ENCODE measurements at regions not wholly inside any gene's neighbourhood (a gene's known extent, or its start where the extent isn't known, plus 50 kb on each side); places are given as distances from the start of the nearest gene placed in this dataset.
"Not testable (repeated sequence)": the region's sequence is repeated elsewhere in the genome, so short reads cannot be mapped to it uniquely, and the experiment has no call there.

GRCh38 chr7:98785929-98786571 is 83.8 kb downstream of the TMEM130 start (continued):
- TF ChIP-seq, protein P1, sequence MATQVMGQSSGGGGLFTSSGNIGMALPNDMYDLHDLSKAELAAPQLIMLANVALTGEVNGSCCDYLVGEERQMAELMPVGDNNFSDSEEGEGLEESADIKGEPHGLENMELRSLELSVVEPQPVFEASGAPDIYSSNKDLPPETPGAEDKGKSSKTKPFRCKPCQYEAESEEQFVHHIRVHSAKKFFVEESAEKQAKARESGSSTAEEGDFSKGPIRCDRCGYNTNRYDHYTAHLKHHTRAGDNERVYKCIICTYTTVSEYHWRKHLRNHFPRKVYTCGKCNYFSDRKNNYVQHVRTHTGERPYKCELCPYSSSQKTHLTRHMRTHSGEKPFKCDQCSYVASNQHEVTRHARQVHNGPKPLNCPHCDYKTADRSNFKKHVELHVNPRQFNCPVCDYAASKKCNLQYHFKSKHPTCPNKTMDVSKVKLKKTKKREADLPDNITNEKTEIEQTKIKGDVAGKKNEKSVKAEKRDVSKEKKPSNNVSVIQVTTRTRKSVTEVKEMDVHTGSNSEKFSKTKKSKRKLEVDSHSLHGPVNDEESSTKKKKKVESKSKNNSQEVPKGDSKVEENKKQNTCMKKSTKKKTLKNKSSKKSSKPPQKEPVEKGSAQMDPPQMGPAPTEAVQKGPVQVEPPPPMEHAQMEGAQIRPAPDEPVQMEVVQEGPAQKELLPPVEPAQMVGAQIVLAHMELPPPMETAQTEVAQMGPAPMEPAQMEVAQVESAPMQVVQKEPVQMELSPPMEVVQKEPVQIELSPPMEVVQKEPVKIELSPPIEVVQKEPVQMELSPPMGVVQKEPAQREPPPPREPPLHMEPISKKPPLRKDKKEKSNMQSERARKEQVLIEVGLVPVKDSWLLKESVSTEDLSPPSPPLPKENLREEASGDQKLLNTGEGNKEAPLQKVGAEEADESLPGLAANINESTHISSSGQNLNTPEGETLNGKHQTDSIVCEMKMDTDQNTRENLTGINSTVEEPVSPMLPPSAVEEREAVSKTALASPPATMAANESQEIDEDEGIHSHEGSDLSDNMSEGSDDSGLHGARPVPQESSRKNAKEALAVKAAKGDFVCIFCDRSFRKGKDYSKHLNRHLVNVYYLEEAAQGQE (IDR thresholded peaks at IDR 0.05), result no peak
- no peak for TF ChIP-seq RXRA (IDR thresholded peaks at IDR 0.05)

- 64% methylated on average over 3 of the region's 3 CpGs for WGBS
- peaks cover 0 to 13% (median under 1%) of the 10 kb centered on the region in 4 donors for H3K27me3 ChIP-seq (ENCODE audit: control insufficient read depth in 4 of 4, insufficient read depth in 4 of 4, low read length in 3 of 4)
- TF ChIP-seq HNF4A (conservative IDR thresholded peaks at IDR 0.05) (no peak), SP1 (IDR thresholded peaks at IDR 0.05) (no peak)
- TF ChIP-seq, protein P2, sequence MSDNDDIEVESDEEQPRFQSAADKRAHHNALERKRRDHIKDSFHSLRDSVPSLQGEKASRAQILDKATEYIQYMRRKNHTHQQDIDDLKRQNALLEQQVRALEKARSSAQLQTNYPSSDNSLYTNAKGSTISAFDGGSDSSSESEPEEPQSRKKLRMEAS (IDR thresholded peaks at IDR 0.05), result no peak
- no peak overlapping the region for H3K9ac ChIP-seq (ENCODE audit: low read depth in 1 of 2, low read length in 2 of 2)
- DNase-seq (ENCODE audit: low spot score), result no peak
- no peaks in the 10 kb centered on the region for H3K9me3 ChIP-seq (ENCODE audit: control insufficient read depth in 4 of 4, low read length in 3 of 4)
- no peak overlapping the region for H3K4me3 ChIP-seq (ENCODE audit: low read depth in 1 of 3, low read length in 3 of 3)
- no peaks in the 10 kb centered on the region for H3K4me1 ChIP-seq (ENCODE audit: control insufficient read depth in 4 of 4, insufficient read depth in 4 of 4, low read length in 3 of 4)
- no peaks in the 10 kb centered on the region for H3K36me3 ChIP-seq (ENCODE audit: control insufficient read depth in 4 of 4, insufficient read depth in 3 of 4, low read depth in 1 of 4, low read length in 3 of 4)
- H3K27ac ChIP-seq (ENCODE audit: low read depth in 1 of 2, low read length in 2 of 2), result no peak overlapping the region
Observed at GRCh38 chr7:98788966-98789365, 80.8 kb downstream of the TMEM130 start.

GRCh38 chr7:98794453-98794852 is 75.4 kb downstream of the TMEM130 start:
- not testable (repeated sequence) for H3K36me3 ChIP-seq (ENCODE audit: control insufficient read depth in 4 of 4, insufficient read depth in 3 of 4, low read depth in 1 of 4, low read length in 3 of 4); H3K4me1 ChIP-seq (ENCODE audit: control insufficient read depth in 4 of 4, insufficient read depth in 4 of 4, low read length in 3 of 4); H3K9me3 ChIP-seq (ENCODE audit: control insufficient read depth in 4 of 4, low read length in 3 of 4); H3K4me3 ChIP-seq (ENCODE audit: low read depth in 1 of 3, low read length in 3 of 3); H3K9ac ChIP-seq (ENCODE audit: low read depth in 1 of 2, low read length in 2 of 2); H3K27me3 ChIP-seq (ENCODE audit: control insufficient read depth in 4 of 4, insufficient read depth in 4 of 4, low read length in 3 of 4); H3K27ac ChIP-seq (ENCODE audit: low read depth in 1 of 2, low read length in 2 of 2); DNase-seq (ENCODE audit: low spot score)
- WGBS, result 89% methylated on average over 4 of the region's 4 CpGs

DNA sequence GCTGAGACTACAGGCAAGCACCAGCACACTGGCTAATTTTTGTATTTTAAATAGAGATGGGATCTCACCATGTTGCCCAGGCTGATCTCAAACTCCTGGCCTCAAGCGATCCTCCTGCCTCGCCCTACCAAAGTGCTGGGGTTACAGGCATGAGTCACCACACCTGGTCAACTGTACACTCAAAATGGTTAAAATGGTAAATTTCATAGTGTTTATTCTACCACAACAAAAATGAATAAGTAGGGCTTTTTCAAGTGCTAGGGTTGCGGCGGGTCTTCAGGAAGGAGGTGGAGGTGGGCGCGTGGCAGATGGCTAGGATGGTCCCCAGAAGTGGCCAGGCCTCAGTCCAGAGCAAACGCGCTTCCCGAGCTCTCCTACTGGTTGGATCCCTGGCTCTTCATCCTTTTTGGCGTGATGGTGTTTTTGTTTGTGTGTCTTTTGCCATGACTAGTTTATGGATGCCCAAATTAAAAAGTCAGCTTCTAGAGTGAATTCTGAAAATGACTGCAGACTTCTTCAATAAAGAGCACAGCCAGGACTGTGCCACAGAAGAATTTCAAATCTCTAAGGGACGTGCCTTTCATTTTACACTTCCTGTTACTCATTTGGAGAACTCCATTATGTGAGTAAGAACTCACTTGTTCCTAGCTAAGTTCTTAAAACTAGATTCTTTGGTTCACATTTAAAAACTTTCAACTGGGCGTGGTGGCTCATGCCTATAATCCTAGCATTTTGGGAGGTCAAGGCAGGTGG is 73.9 kb downstream of the TMEM130 start:
- H3K4me1 ChIP-seq (ENCODE audit: control insufficient read depth in 4 of 4, insufficient read depth in 4 of 4, low read length in 3 of 4), result no peaks in the 10 kb centered on the region
- H3K4me3 ChIP-seq (ENCODE audit: low read depth in 1 of 3, low read length in 3 of 3), result no peak overlapping the region
- TF ChIP-seq RXRA (IDR thresholded peaks at IDR 0.05) (no peak), FOXA2 (IDR thresholded peaks at IDR 0.05) (no peak), CTCF (IDR thresholded peaks at IDR 0.05; ENCODE audit: low read depth, low read length, missing input control) (no peak), TAF1 (conservative IDR thresholded peaks at IDR 0.05) (no peak), ZBTB33 (IDR thresholded peaks at IDR 0.05) (no peak), NR2F2 (IDR thresholded peaks at IDR 0.05) (no peak), EGR1 (IDR thresholded peaks at IDR 0.05; ENCODE audit: low read depth in 2 of 2) (no peak)
- no peak for DNase-seq (ENCODE audit: low spot score)
- WGBS, result 92% methylated on average over 12 of the region's 12 CpGs
- H3K27ac ChIP-seq (ENCODE audit: low read depth in 1 of 2, low read length in 2 of 2), result no peak overlapping the region
- H3K36me3 ChIP-seq (ENCODE audit: control insufficient read depth in 4 of 4, insufficient read depth in 3 of 4, low read depth in 1 of 4, low read length in 3 of 4), result no peaks in the 10 kb centered on the region
- no peaks in the 10 kb centered on the region for H3K27me3 ChIP-seq (ENCODE audit: control insufficient read depth in 4 of 4, insufficient read depth in 4 of 4, low read length in 3 of 4)
- no peak overlapping the region for H3K9ac ChIP-seq (ENCODE audit: low read depth in 1 of 2, low read length in 2 of 2)
- H3K9me3 ChIP-seq (ENCODE audit: control insufficient read depth in 4 of 4, low read length in 3 of 4), result peaks cover 0 to 2% (median 1%) of the 10 kb centered on the region in 4 donors

Measured in liver (tissue), 8 donors.